WTC11 (cell line): ENCODE measurements at regions not wholly inside any gene's neighbourhood (a gene's known extent, or its start where the extent isn't known, plus 50 kb on each side); places are given as distances from the start of the nearest gene placed in this dataset.

Source experiments
- ATAC-seq: fragments of 200-7000 bp; cut with Tn5 transposase; 2 replicates; pipeline ENCODE4 v1.10.0; 2021; ENCODE audit warnings: mild to moderate bottlenecking, moderate library complexity
- CTCF ChIA-PET: fragments of 300-600 bp; sonication (Branson Sonifier 250); formaldehyde crosslinking; loops from one replicate; lab custom pipeline; 2021; ENCODE audit warnings: antibody characterized with exemption; lab: Charles Lee
- POLR2A ChIA-PET: fragments of 350-600 bp; sonication (Branson Sonifier 250); formaldehyde crosslinking; loops from one replicate; lab custom pipeline; 2021; ENCODE audit warnings: antibody characterized with exemption; lab: Charles Lee
- DNase-seq: peaks from one replicate; pipeline ENCODE4 v3.0.0; 2021; ENCODE audit warnings: low spot score
- H3K27ac Mint-ChIP-seq: 2 replicates; pipeline ENCODE4 v1.8.0; 2021; ENCODE audit warnings: mixed read lengths
- H3K27me3 Mint-ChIP-seq: 2 replicates; pipeline ENCODE4 v1.8.0; 2021; ENCODE audit warnings: low read depth, mild to moderate bottlenecking, moderate library complexity, mixed read lengths
- H3K36me3 Mint-ChIP-seq: 2 replicates; pipeline ENCODE4 v1.8.0; 2021; ENCODE audit warnings: mixed read lengths
- H3K4me1 Mint-ChIP-seq: 2 replicates; pipeline ENCODE4 v1.8.0; 2022; ENCODE audit warnings: mixed read lengths
- H3K4me3 Mint-ChIP-seq: 2 replicates; pipeline ENCODE4 v1.8.0; 2021; ENCODE audit warnings: mild to moderate bottlenecking, moderate library complexity, mixed read lengths
- H3K9me3 Mint-ChIP-seq: 2 replicates; pipeline ENCODE4 v1.8.0; 2021; ENCODE audit warnings: mixed read lengths
- CBFB ChIP-seq: sonication (generic); formaldehyde crosslinking; IDR thresholded peaks from 2 replicates; pipeline ENCODE4 v1.8.1; 2022; ENCODE audit warnings: mild to moderate bottlenecking, low read depth, missing genetic modification reagents
- FOXP1 ChIP-seq: sonication (generic); formaldehyde crosslinking; IDR thresholded peaks from 2 replicates; pipeline ENCODE4 v1.8.0; 2022; ENCODE audit warnings: missing genetic modification reagents, mild to moderate bottlenecking, moderate library complexity, borderline replicate concordance
- GABPB1 ChIP-seq: sonication (generic); formaldehyde crosslinking; IDR thresholded peaks from 2 replicates; pipeline ENCODE4 v1.8.1; 2023; ENCODE audit warnings: mild to moderate bottlenecking, missing genetic modification reagents
- GRHL2 ChIP-seq: fragments of 250-450 bp; sonication (Bioruptor Pico); IDR thresholded peaks from 2 replicates; pipeline ENCODE4 v1.8.0; 2022; ENCODE audit warnings: mild to moderate bottlenecking, moderate library complexity; ENCODE audit not compliant: insufficient replicate concordance, severe bottlenecking
- HMGA2 ChIP-seq: fragments of 250-450 bp; sonication (Bioruptor Pico); IDR thresholded peaks from 2 replicates; pipeline ENCODE4 v1.4.0; 2021; ENCODE audit warnings: mild to moderate bottlenecking, moderate library complexity
- IRF2 ChIP-seq: sonication (generic); formaldehyde crosslinking; IDR thresholded peaks from 2 replicates; pipeline ENCODE4 v1.8.0; 2022; ENCODE audit warnings: low read depth, missing genetic modification reagents, borderline replicate concordance
- JAZF1 ChIP-seq: fragments of 250-450 bp; sonication (Bioruptor Pico); IDR thresholded peaks from 2 replicates; pipeline ENCODE4 v1.9.0; 2021; ENCODE audit warnings: moderate library complexity, mild to moderate bottlenecking, inconsistent platforms
- JUN ChIP-seq: sonication (generic); formaldehyde crosslinking; IDR thresholded peaks from 2 replicates; pipeline ENCODE4 v1.8.0; 2023; ENCODE audit warnings: mild to moderate bottlenecking, missing genetic modification reagents
- NR3C1 ChIP-seq: sonication (generic); formaldehyde crosslinking; conservative IDR thresholded peaks from 2 replicates; pipeline ENCODE4 v1.8.1; 2023; ENCODE audit warnings: low read depth, mild to moderate bottlenecking, missing genetic modification reagents
- SMAD3 ChIP-seq: sonication (generic); formaldehyde crosslinking; IDR thresholded peaks from 2 replicates; pipeline ENCODE4 v1.8.0; 2022; ENCODE audit warnings: missing genetic modification reagents, mild to moderate bottlenecking, borderline replicate concordance
- TEAD1 ChIP-seq: sonication (generic); formaldehyde crosslinking; IDR thresholded peaks from 2 replicates; pipeline ENCODE4 v1.8.0; 2022; ENCODE audit warnings: mild to moderate bottlenecking, missing genetic modification reagents
- TP53 ChIP-seq: sonication (generic); formaldehyde crosslinking; IDR thresholded peaks from 2 replicates; pipeline ENCODE4 v1.8.1; 2023; ENCODE audit warnings: mild to moderate bottlenecking, missing genetic modification reagents
- ZNF138 ChIP-seq: sonication (generic); formaldehyde crosslinking; conservative IDR thresholded peaks from 2 replicates; pipeline ENCODE4 v1.8.1; 2022; ENCODE audit warnings: mild to moderate bottlenecking, moderate library complexity, missing genetic modification reagents
- ZNF416 ChIP-seq: fragments of 250-450 bp; sonication (Bioruptor Pico); IDR thresholded peaks from 2 replicates; pipeline ENCODE4 v1.9.0; 2021; ENCODE audit warnings: mild to moderate bottlenecking, inconsistent platforms
- ZNF423 ChIP-seq: fragments of 250-450 bp; sonication (Bioruptor Pico); IDR thresholded peaks from 2 replicates; pipeline ENCODE4 v2.1.2; 2022; ENCODE audit warnings: mild to moderate bottlenecking, moderate library complexity
- TF ChIP-seq, protein P1 (sequence below): sonication (generic); formaldehyde crosslinking; IDR thresholded peaks from 2 replicates; pipeline ENCODE4 v1.8.1; 2022; ENCODE audit warnings: mild to moderate bottlenecking, moderate library complexity, missing genetic modification reagents
- TF ChIP-seq, protein P2 (sequence below): sonication (generic); formaldehyde crosslinking; IDR thresholded peaks from 2 replicates; pipeline ENCODE4 v1.8.0; 2023; ENCODE audit warnings: missing genetic modification reagents, mild to moderate bottlenecking, borderline replicate concordance
- TF ChIP-seq, protein P3 (sequence below): sonication (generic); formaldehyde crosslinking; IDR thresholded peaks from 2 replicates; pipeline ENCODE4 v1.8.1; 2023; ENCODE audit warnings: mild to moderate bottlenecking, missing genetic modification reagents
- TF ChIP-seq, protein P4 (sequence below): sonication (generic); formaldehyde crosslinking; IDR thresholded peaks from 2 replicates; pipeline ENCODE4 v1.8.0; 2023; ENCODE audit warnings: mild to moderate bottlenecking, missing genetic modification reagents
- TF ChIP-seq, protein P5 (sequence below): fragments of 250-450 bp; sonication (Bioruptor Pico); IDR thresholded peaks from 2 replicates; pipeline ENCODE4 v2.1.2; 2022; ENCODE audit warnings: mild to moderate bottlenecking, moderate library complexity

DNA sequence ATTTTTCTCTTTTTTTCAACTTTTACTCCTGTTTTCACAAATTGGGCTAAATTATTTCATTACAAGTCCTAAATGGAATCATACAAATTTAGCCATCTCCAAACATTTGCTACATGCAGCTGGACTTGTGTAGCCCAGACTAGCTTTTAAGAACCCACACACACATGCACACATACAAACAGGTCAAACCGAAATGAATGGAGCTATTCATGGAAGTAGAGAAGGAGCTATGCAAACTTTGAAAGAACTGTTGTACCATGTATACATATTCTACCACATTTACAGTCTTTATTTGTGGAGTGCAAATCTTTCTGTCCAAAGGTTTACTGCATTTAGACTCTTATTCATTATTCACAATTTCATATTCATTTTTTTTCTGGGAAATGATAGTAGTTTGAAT lies 189.1 kb upstream of the RNPC3 start:
- H3K9me3 Mint-ChIP-seq, result no peaks in the 10 kb centered on the region
- TF ChIP-seq JAZF1 (CRISPR knock-in tag) (no peak), JUN (CRISPR knock-in tag) (no peak), HMGA2 (CRISPR knock-in tag) (no peak)
- TF ChIP-seq, protein P1, sequence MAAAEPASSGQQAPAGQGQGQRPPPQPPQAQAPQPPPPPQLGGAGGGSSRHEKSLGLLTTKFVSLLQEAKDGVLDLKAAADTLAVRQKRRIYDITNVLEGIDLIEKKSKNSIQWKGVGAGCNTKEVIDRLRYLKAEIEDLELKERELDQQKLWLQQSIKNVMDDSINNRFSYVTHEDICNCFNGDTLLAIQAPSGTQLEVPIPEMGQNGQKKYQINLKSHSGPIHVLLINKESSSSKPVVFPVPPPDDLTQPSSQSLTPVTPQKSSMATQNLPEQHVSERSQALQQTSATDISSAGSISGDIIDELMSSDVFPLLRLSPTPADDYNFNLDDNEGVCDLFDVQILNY (CRISPR knock-in tag), result no peak
- TF ChIP-seq, protein P2, sequence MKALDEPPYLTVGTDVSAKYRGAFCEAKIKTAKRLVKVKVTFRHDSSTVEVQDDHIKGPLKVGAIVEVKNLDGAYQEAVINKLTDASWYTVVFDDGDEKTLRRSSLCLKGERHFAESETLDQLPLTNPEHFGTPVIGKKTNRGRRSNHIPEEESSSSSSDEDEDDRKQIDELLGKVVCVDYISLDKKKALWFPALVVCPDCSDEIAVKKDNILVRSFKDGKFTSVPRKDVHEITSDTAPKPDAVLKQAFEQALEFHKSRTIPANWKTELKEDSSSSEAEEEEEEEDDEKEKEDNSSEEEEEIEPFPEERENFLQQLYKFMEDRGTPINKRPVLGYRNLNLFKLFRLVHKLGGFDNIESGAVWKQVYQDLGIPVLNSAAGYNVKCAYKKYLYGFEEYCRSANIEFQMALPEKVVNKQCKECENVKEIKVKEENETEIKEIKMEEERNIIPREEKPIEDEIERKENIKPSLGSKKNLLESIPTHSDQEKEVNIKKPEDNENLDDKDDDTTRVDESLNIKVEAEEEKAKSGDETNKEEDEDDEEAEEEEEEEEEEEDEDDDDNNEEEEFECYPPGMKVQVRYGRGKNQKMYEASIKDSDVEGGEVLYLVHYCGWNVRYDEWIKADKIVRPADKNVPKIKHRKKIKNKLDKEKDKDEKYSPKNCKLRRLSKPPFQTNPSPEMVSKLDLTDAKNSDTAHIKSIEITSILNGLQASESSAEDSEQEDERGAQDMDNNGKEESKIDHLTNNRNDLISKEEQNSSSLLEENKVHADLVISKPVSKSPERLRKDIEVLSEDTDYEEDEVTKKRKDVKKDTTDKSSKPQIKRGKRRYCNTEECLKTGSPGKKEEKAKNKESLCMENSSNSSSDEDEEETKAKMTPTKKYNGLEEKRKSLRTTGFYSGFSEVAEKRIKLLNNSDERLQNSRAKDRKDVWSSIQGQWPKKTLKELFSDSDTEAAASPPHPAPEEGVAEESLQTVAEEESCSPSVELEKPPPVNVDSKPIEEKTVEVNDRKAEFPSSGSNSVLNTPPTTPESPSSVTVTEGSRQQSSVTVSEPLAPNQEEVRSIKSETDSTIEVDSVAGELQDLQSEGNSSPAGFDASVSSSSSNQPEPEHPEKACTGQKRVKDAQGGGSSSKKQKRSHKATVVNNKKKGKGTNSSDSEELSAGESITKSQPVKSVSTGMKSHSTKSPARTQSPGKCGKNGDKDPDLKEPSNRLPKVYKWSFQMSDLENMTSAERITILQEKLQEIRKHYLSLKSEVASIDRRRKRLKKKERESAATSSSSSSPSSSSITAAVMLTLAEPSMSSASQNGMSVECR (CRISPR knock-in tag), result no peak
- TF ChIP-seq, protein P3, sequence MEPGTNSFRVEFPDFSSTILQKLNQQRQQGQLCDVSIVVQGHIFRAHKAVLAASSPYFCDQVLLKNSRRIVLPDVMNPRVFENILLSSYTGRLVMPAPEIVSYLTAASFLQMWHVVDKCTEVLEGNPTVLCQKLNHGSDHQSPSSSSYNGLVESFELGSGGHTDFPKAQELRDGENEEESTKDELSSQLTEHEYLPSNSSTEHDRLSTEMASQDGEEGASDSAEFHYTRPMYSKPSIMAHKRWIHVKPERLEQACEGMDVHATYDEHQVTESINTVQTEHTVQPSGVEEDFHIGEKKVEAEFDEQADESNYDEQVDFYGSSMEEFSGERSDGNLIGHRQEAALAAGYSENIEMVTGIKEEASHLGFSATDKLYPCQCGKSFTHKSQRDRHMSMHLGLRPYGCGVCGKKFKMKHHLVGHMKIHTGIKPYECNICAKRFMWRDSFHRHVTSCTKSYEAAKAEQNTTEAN, result no peak
- POLR2A ChIA-PET, result no interaction called here
- CTCF ChIA-PET, result no interaction called here
- no peak overlapping the region for H3K4me3 Mint-ChIP-seq
- no peaks in the 10 kb centered on the region for H3K27me3 Mint-ChIP-seq
- ATAC-seq (no peak), DNase-seq (no peak)
- no peaks in the 10 kb centered on the region for H3K4me1 Mint-ChIP-seq
- no peaks in the 10 kb centered on the region for H3K36me3 Mint-ChIP-seq
- no peak overlapping the region for H3K27ac Mint-ChIP-seq

DNA sequence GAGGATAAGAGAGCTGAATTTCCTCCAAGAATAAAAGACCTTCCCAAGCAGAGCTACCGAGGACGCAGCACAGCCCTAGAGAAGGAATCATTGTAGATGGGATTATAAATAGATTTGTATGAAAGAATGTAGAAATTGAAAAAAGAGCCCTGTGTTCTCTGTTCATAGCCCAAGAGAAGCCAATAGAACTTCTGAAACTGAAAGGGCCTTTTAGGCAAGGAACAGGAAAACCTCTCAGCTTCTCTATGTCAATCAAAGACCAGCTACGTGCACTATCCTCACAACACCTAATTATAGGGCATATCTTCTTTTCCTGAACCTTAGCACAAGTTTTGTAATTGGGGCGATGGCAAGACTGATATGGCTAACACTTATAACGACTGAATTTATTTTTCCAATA lies 192.4 kb upstream of the RNPC3 start:
- no peak for DNase-seq
- no peak overlapping the region for H3K27ac Mint-ChIP-seq
- no peaks in the 10 kb centered on the region for H3K27me3 Mint-ChIP-seq
- ATAC-seq, result no peak
- no peaks in the 10 kb centered on the region for H3K4me1 Mint-ChIP-seq
- TF ChIP-seq GABPB1 (CRISPR knock-in tag) (no peak), CBFB (CRISPR knock-in tag) (no peak), FOXP1 (CRISPR knock-in tag) (no peak), ZNF423 (CRISPR knock-in tag) (no peak), NR3C1 (CRISPR knock-in tag) (no peak), ZNF138 (CRISPR knock-in tag) (no peak), GRHL2 (CRISPR knock-in tag) (no peak), ZNF416 (CRISPR knock-in tag) (no peak), IRF2 (CRISPR knock-in tag) (no peak), TP53 (CRISPR knock-in tag) (no peak), SMAD3 (no peak), TEAD1 (CRISPR knock-in tag) (no peak)
- TF ChIP-seq, protein P2 (CRISPR knock-in tag), result no peak
- TF ChIP-seq, protein P4, sequence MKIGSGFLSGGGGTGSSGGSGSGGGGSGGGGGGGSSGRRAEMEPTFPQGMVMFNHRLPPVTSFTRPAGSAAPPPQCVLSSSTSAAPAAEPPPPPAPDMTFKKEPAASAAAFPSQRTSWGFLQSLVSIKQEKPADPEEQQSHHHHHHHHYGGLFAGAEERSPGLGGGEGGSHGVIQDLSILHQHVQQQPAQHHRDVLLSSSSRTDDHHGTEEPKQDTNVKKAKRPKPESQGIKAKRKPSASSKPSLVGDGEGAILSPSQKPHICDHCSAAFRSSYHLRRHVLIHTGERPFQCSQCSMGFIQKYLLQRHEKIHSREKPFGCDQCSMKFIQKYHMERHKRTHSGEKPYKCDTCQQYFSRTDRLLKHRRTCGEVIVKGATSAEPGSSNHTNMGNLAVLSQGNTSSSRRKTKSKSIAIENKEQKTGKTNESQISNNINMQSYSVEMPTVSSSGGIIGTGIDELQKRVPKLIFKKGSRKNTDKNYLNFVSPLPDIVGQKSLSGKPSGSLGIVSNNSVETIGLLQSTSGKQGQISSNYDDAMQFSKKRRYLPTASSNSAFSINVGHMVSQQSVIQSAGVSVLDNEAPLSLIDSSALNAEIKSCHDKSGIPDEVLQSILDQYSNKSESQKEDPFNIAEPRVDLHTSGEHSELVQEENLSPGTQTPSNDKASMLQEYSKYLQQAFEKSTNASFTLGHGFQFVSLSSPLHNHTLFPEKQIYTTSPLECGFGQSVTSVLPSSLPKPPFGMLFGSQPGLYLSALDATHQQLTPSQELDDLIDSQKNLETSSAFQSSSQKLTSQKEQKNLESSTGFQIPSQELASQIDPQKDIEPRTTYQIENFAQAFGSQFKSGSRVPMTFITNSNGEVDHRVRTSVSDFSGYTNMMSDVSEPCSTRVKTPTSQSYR (CRISPR knock-in tag), result no peak
- TF ChIP-seq, protein P5, sequence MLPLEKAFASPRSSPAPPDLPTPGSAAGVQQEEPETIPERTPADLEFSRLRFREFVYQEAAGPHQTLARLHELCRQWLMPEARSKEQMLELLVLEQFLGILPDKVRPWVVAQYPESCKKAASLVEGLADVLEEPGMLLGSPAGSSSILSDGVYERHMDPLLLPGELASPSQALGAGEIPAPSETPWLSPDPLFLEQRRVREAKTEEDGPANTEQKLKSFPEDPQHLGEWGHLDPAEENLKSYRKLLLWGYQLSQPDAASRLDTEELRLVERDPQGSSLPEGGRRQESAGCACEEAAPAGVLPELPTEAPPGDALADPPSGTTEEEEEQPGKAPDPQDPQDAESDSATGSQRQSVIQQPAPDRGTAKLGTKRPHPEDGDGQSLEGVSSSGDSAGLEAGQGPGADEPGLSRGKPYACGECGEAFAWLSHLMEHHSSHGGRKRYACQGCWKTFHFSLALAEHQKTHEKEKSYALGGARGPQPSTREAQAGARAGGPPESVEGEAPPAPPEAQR, result no peak
- H3K4me3 Mint-ChIP-seq, result no peak overlapping the region
- CTCF ChIA-PET, result interaction anchor here (1.0 to 1.1 kb wide), 2 partner anchors 10 to 128 kb away, joined by 3 to 4 read pairs; no protein-coding TSS in a partner anchor
- no peaks in the 10 kb centered on the region for H3K9me3 Mint-ChIP-seq
- POLR2A ChIA-PET, result no interaction called here
- no peaks in the 10 kb centered on the region for H3K36me3 Mint-ChIP-seq
